Liver (tissue), 3 donors: ENCODE measurements at regions not wholly inside any gene's neighbourhood (a gene's known extent, or its start where the extent isn't known, plus 50 kb on each side); places are given as distances from the start of the nearest gene placed in this dataset.
A peak's percentile ranks its signal among the peaks of the same experiment; 100 is the strongest.

Source experiments
- GABPA ChIP-seq, 2 donors: IDR thresholded peaks in 1 of 2; conservative IDR thresholded peaks in 1 of 2; 2 replicates each; pipeline ENCODE4 v1.6.1; 2016; ENCODE audit warnings: antibody characterized with exemption in 2 of 2, mild to moderate bottlenecking in 1 of 2, moderate library complexity in 1 of 2
- JUND ChIP-seq, 2 donors: IDR thresholded peaks; 2 replicates each; pipeline ENCODE4 v1.6.1; 2016; ENCODE audit warnings: antibody characterized with exemption in 2 of 2
- RAD21 ChIP-seq, 2 donors: IDR thresholded peaks; 2 replicates each; pipeline ENCODE4 v1.6.1; 2016; ENCODE audit warnings: antibody characterized with exemption in 2 of 2, mild to moderate bottlenecking in 2 of 2
- SP1 ChIP-seq: IDR thresholded peaks from 2 replicates; pipeline ENCODE4 v1.6.1; 2018; ENCODE audit warnings: antibody characterized with exemption, mild to moderate bottlenecking
- TAF1 ChIP-seq: conservative IDR thresholded peaks from 2 replicates; pipeline ENCODE4 v1.6.1; 2016; ENCODE audit warnings: antibody characterized with exemption, mild to moderate bottlenecking
- YY1 ChIP-seq: IDR thresholded peaks from 2 replicates; pipeline ENCODE4 v1.6.1; 2016; ENCODE audit warnings: antibody characterized with exemption, mild to moderate bottlenecking
- TF ChIP-seq, protein P1 (sequence below): fragments of 150-350 bp; IDR thresholded peaks from 2 replicates; pipeline ENCODE4 v1.5.1; 2017; ENCODE audit warnings: improper control_type of control experiment, low read depth, low read length; ENCODE audit not compliant: missing input control
- TF ChIP-seq, protein P2 (sequence below): IDR thresholded peaks from 2 replicates; pipeline ENCODE4 v1.6.1; 2016; ENCODE audit warnings: antibody characterized with exemption, mild to moderate bottlenecking
- TF ChIP-seq, protein P3 (sequence below): IDR thresholded peaks from 2 replicates; pipeline ENCODE4 v1.6.1; 2016; ENCODE audit warnings: antibody characterized with exemption
- TF ChIP-seq, protein P4 (sequence below): IDR thresholded peaks from 2 replicates; pipeline ENCODE4 v1.6.1; 2016; ENCODE audit warnings: antibody characterized with exemption
- donor health status: healthy.
- donor health status: healthy.

DNA sequence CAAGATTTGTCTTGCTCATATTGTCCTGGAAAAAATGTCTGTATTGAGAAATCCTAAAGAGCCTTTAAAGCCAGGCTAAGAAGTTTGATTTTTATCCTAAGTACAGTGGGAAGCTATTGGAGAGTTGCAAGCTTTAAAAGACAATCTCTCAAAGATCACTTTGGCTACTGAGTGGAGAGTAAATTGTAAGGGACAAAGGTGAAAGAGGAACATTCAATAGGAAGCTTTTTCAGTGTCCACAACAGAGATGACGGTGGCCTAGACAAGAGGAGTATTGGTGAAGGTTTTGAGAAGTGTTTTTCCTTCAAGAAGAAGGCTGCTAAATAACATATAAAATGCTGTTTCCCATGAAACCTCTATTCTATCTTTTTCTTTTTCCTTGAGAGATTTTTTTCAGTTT, 249.5 kb upstream of the IL12A start:
- TF ChIP-seq YY1 (no peak), TAF1 (no peak), JUND (IDR thresholded peaks at IDR 0.05) (no peak), GABPA (IDR thresholded peaks at IDR 0.05 in 1 of 2, conservative IDR thresholded peaks at IDR 0.05 in 1 of 2) (no peak), SP1 (peak; percentile 32), RAD21 (IDR thresholded peaks at IDR 0.05) (peak in 1 of 2 donors; percentile 9)
- TF ChIP-seq, protein P1, sequence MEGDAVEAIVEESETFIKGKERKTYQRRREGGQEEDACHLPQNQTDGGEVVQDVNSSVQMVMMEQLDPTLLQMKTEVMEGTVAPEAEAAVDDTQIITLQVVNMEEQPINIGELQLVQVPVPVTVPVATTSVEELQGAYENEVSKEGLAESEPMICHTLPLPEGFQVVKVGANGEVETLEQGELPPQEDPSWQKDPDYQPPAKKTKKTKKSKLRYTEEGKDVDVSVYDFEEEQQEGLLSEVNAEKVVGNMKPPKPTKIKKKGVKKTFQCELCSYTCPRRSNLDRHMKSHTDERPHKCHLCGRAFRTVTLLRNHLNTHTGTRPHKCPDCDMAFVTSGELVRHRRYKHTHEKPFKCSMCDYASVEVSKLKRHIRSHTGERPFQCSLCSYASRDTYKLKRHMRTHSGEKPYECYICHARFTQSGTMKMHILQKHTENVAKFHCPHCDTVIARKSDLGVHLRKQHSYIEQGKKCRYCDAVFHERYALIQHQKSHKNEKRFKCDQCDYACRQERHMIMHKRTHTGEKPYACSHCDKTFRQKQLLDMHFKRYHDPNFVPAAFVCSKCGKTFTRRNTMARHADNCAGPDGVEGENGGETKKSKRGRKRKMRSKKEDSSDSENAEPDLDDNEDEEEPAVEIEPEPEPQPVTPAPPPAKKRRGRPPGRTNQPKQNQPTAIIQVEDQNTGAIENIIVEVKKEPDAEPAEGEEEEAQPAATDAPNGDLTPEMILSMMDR, result no peak
- TF ChIP-seq, protein P2, sequence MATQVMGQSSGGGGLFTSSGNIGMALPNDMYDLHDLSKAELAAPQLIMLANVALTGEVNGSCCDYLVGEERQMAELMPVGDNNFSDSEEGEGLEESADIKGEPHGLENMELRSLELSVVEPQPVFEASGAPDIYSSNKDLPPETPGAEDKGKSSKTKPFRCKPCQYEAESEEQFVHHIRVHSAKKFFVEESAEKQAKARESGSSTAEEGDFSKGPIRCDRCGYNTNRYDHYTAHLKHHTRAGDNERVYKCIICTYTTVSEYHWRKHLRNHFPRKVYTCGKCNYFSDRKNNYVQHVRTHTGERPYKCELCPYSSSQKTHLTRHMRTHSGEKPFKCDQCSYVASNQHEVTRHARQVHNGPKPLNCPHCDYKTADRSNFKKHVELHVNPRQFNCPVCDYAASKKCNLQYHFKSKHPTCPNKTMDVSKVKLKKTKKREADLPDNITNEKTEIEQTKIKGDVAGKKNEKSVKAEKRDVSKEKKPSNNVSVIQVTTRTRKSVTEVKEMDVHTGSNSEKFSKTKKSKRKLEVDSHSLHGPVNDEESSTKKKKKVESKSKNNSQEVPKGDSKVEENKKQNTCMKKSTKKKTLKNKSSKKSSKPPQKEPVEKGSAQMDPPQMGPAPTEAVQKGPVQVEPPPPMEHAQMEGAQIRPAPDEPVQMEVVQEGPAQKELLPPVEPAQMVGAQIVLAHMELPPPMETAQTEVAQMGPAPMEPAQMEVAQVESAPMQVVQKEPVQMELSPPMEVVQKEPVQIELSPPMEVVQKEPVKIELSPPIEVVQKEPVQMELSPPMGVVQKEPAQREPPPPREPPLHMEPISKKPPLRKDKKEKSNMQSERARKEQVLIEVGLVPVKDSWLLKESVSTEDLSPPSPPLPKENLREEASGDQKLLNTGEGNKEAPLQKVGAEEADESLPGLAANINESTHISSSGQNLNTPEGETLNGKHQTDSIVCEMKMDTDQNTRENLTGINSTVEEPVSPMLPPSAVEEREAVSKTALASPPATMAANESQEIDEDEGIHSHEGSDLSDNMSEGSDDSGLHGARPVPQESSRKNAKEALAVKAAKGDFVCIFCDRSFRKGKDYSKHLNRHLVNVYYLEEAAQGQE, result no peak
- TF ChIP-seq, protein P3, sequence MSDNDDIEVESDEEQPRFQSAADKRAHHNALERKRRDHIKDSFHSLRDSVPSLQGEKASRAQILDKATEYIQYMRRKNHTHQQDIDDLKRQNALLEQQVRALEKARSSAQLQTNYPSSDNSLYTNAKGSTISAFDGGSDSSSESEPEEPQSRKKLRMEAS, result peak; percentile 11
- TF ChIP-seq, protein P4, sequence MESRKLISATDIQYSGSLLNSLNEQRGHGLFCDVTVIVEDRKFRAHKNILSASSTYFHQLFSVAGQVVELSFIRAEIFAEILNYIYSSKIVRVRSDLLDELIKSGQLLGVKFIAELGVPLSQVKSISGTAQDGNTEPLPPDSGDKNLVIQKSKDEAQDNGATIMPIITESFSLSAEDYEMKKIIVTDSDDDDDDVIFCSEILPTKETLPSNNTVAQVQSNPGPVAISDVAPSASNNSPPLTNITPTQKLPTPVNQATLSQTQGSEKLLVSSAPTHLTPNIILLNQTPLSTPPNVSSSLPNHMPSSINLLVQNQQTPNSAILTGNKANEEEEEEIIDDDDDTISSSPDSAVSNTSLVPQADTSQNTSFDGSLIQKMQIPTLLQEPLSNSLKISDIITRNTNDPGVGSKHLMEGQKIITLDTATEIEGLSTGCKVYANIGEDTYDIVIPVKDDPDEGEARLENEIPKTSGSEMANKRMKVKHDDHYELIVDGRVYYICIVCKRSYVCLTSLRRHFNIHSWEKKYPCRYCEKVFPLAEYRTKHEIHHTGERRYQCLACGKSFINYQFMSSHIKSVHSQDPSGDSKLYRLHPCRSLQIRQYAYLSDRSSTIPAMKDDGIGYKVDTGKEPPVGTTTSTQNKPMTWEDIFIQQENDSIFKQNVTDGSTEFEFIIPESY, result no peak
